Breast epithelium (tissue), 4 donors: ENCODE measurements at regions not wholly inside any gene's neighbourhood (a gene's known extent, or its start where the extent isn't known, plus 50 kb on each side); places are given as distances from the start of the nearest gene placed in this dataset.

Source experiments
- DNase-seq, 2 donors: peaks; one replicate each; pipeline ENCODE4 v3.0.0-alpha.2; 2019; ENCODE audit warnings: low spot score in 2 of 2
- H3K27ac ChIP-seq, 2 donors: fragments of 200-600 bp; sonication (generic) in 1 of 2; one replicate each; pipeline ENCODE4 v1.5.1; 2016 to 2019; ENCODE audit warnings: mild to moderate bottlenecking in 1 of 2
- H3K27me3 ChIP-seq, 2 donors: fragments of 200-600 bp; sonication (generic) in 1 of 2; one replicate each; pipeline versions ENCODE4 v1.5.1 to v1.6.0; 2017 to 2019; ENCODE audit warnings: control low read depth in 1 of 2, mild to moderate bottlenecking in 1 of 2
- H3K36me3 ChIP-seq: fragments of 200-600 bp; one replicate; pipeline ENCODE4 v1.5.1; 2019
- H3K4me1 ChIP-seq, 2 donors: fragments of 200-600 bp; sonication (generic); one replicate each; pipeline ENCODE4 v1.5.1; 2016 to 2019; ENCODE audit warnings: control low read depth in 1 of 2
- H3K4me3 ChIP-seq, 3 donors: fragments of 200-600 bp; sonication (generic); 1 replicate in 2 of 3; 2 replicates in 1 of 3; pipeline ENCODE4 v1.5.1; 2016 to 2019; ENCODE audit warnings: mild to moderate bottlenecking in 3 of 3, moderate library complexity in 2 of 3
- H3K9me3 ChIP-seq, 2 donors: fragments of 200-600 bp; sonication (generic) in 1 of 2; one replicate each; pipeline ENCODE4 v1.5.1; 2016 to 2019; ENCODE audit warnings: control low read depth in 1 of 2
- POLR2A ChIP-seq: fragments of 450-650 bp; IDR thresholded peaks from one replicate; pipeline ENCODE4 v1.6.1; 2016; ENCODE audit warnings: antibody characterized with exemption, mild to moderate bottlenecking, moderate library complexity
- POLR2AphosphoS5 ChIP-seq, 3 donors: sonication (generic); formaldehyde crosslinking; IDR thresholded peaks; one replicate each; pipeline ENCODE4 v1.6.1; 2017; ENCODE audit warnings: antibody characterized with exemption in 3 of 3
- intact Hi-C: fragments of 100-400 bp; cut with DNase I; formaldehyde crosslinking; loops from one replicate; pipeline ENCODE4 v1.15.1; 2023; ENCODE audit warnings: low total_unique reads
- TF ChIP-seq, protein P1 (sequence below), 3 donors: fragments of 450-650 bp; IDR thresholded peaks; one replicate each; pipeline ENCODE4 v1.5.1; 2016 to 2017; ENCODE audit warnings: antibody characterized with exemption in 3 of 3, mild to moderate bottlenecking in 3 of 3, moderate library complexity in 3 of 3

DNA sequence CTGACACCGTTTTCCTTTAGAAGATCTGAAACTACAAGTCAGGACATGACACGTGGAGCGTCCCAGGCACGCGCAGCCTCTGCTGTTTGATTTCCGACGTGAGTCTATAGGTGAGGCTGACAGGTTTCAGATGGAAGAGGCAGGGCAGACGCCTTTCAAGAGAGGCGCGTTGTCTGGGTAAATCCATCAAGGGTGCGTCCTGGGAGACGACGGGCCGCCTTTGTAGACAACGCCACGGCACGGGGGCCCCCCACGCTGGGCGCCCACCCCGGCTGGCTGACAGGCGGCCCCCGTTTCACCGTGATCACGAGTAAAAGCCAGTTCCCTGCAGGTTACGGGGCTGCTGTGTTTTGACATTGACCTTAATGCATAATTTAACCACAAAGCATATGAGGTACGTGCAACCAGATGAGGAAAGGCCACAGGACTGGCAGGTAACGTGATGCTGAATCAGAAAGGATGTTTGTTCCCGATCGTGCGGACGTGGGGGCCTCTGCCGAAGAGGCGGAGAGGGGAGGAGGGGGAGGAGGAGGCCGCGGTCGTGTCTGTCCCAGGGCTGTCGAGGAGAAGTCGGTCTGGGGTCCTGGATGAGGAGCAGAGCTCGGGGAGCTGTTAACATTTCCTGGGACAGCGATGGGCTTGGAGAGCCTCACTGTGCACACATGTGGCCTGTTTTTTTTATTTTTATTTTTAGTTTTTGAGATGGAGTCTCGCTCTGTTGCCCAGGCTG is 51.1 kb upstream of the PPP2R3B start:
- peak overlapping the region in 1 of 3 donors; percentile 39 for H3K4me3 ChIP-seq
- no peaks in the 10 kb centered on the region for H3K9me3 ChIP-seq
- H3K4me1 ChIP-seq, result no peaks in the 10 kb centered on the region
- TF ChIP-seq POLR2A, result no peak
- TF ChIP-seq, protein P1, sequence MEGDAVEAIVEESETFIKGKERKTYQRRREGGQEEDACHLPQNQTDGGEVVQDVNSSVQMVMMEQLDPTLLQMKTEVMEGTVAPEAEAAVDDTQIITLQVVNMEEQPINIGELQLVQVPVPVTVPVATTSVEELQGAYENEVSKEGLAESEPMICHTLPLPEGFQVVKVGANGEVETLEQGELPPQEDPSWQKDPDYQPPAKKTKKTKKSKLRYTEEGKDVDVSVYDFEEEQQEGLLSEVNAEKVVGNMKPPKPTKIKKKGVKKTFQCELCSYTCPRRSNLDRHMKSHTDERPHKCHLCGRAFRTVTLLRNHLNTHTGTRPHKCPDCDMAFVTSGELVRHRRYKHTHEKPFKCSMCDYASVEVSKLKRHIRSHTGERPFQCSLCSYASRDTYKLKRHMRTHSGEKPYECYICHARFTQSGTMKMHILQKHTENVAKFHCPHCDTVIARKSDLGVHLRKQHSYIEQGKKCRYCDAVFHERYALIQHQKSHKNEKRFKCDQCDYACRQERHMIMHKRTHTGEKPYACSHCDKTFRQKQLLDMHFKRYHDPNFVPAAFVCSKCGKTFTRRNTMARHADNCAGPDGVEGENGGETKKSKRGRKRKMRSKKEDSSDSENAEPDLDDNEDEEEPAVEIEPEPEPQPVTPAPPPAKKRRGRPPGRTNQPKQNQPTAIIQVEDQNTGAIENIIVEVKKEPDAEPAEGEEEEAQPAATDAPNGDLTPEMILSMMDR (IDR thresholded peaks at IDR 0.05), result no peak
- TF ChIP-seq POLR2AphosphoS5 (IDR thresholded peaks at IDR 0.05), result no peak
- intact Hi-C loops, result no loop called here
- H3K27ac ChIP-seq, result no peak overlapping the region
- no peaks in the 10 kb centered on the region for H3K36me3 ChIP-seq
- peak in 1 of 2 donors; percentile 24 for DNase-seq
- H3K27me3 ChIP-seq, result peaks cover 0 to 18% of the 10 kb centered on the region in 2 donors

DNA sequence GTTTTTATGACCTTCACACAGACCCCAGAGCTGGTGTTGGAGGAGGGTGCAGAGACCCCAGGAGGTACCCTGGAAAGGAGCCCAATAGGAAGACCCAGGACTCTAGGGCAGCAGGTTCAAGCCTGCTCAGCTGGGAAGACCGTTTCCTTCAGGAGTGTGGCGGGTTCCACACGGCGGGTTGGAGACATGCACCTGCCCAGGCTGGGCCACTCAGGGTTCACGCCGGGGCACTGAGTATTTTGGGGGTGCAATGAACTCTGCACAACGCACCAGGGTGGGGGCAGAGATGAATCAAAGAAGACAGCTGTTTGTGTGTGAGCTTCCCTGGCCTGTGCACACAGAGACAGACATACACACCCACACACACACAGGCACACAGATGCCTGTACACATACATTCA is 52.5 kb upstream of the PPP2R3B start:
- TF ChIP-seq POLR2A (no peak), POLR2AphosphoS5 (IDR thresholded peaks at IDR 0.05) (no peak)
- TF ChIP-seq, protein P1 (IDR thresholded peaks at IDR 0.05), result no peak
- Histone ChIP-seq H3K9me3 (no peaks in the 10 kb centered on the region), H3K4me3 (no peak overlapping the region), H3K27me3 (peaks cover 0 to 18% of the 10 kb centered on the region in 2 donors), H3K36me3 (no peaks in the 10 kb centered on the region), H3K27ac (no peak overlapping the region), H3K4me1 (no peaks in the 10 kb centered on the region)
- DNase-seq, result no peak
- intact Hi-C loops, result no loop called here

DNA sequence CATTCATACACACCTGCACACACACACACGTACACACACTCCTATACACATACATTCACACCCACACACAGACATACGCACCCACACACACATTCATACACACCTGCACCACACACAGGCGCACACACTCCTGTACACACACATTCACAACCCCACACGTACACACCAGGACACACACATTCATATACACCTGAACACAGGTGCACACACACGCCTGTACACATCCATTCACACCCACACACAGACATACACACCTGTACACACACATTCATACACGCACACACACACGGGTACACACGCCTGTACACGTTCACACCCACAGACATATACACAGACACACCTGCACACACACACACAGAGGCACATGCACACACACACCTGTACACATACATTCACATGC is 53.0 kb upstream of the PPP2R3B start:
- intact Hi-C loops, result no loop called here
- TF ChIP-seq POLR2A (no peak), POLR2AphosphoS5 (IDR thresholded peaks at IDR 0.05) (no peak)
- TF ChIP-seq, protein P1 (IDR thresholded peaks at IDR 0.05), result no peak
- no peak overlapping the region for H3K4me3 ChIP-seq
- no peaks in the 10 kb centered on the region for H3K9me3 ChIP-seq
- H3K27me3 ChIP-seq, result peaks cover 0 to 18% of the 10 kb centered on the region in 2 donors
- H3K27ac ChIP-seq, result no peak overlapping the region
- DNase-seq, result no peak
- H3K4me1 ChIP-seq, result no peaks in the 10 kb centered on the region
- no peaks in the 10 kb centered on the region for H3K36me3 ChIP-seq

DNA sequence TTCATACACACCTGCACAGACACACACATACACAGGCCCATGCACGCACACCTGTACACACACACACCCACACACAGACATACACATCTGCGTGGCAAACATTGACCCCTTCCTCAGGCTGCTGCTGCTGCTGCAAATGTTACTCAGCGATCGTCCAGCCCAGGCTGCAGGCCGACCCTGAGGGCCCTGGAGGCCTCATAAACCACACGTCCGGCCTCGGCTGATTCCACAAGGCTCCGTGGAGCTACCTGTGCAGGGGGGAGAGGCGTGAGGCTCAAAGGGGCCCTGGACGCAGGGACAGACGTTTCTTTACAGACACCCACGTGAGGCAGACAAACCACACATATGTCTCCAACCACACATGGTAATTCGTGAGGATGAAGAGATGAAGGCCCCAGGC is 53.9 kb upstream of the PPP2R3B start:
- H3K4me3 ChIP-seq, result no peak overlapping the region
- H3K4me1 ChIP-seq, result no peaks in the 10 kb centered on the region
- no peaks in the 10 kb centered on the region for H3K9me3 ChIP-seq
- peaks cover 0 to 18% of the 10 kb centered on the region in 2 donors for H3K27me3 ChIP-seq
- no peaks in the 10 kb centered on the region for H3K36me3 ChIP-seq
- no peak overlapping the region for H3K27ac ChIP-seq
- intact Hi-C loops, result no loop called here
- no peak for DNase-seq
- TF ChIP-seq POLR2A, result no peak
- TF ChIP-seq POLR2AphosphoS5 (IDR thresholded peaks at IDR 0.05), result no peak
- TF ChIP-seq, protein P1 (IDR thresholded peaks at IDR 0.05), result no peak

DNA sequence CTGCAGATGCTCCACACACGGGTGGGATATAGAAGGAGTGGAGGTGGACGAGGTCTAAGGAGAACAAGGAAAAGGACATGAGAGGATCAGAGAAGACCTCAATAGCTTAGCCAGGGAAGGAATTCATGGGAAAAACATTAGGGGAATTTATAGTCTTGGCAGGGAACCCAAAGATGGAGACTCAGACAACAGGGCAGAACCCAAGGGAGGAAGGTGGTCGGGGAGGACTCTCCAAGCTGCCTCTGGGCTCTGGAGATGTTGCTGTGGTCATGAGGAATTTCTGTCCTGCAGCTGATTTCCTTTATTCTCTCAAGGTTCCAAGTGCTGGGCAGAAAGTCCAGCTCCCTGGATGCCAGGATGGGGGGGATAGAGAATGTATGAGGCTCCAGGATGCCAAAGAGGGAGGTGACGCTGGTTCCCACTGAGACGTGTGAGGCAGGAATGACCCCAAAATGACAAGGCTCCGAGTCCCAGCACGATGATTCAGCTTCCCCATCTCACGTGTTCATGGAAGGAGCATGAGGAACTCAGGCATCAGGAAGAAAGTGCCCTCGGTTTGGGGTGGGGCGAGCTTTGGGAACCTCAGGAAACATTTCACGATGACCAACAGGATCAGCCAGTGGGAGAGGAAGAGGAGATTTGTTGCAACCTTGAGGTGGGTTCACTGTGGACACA is 57.0 kb upstream of the PPP2R3B start:
- no peaks in the 10 kb centered on the region for H3K9me3 ChIP-seq
- H3K36me3 ChIP-seq, result no peaks in the 10 kb centered on the region
- H3K27me3 ChIP-seq, result peaks cover 0 to 6% of the 10 kb centered on the region in 2 donors
- TF ChIP-seq POLR2AphosphoS5 (IDR thresholded peaks at IDR 0.05) (no peak), POLR2A (no peak)
- TF ChIP-seq, protein P1 (IDR thresholded peaks at IDR 0.05), result no peak
- no peak overlapping the region for H3K4me3 ChIP-seq
- no peaks in the 10 kb centered on the region for H3K4me1 ChIP-seq
- H3K27ac ChIP-seq, result no peak overlapping the region
- intact Hi-C loops, result no loop called here
- DNase-seq, result no peak
